ENCODE measurements at regions not wholly inside any gene's neighbourhood (a gene's known extent, or its start where the extent isn't known, plus 50 kb on each side); places are given as distances from the start of the nearest gene placed in this dataset.

DNA sequence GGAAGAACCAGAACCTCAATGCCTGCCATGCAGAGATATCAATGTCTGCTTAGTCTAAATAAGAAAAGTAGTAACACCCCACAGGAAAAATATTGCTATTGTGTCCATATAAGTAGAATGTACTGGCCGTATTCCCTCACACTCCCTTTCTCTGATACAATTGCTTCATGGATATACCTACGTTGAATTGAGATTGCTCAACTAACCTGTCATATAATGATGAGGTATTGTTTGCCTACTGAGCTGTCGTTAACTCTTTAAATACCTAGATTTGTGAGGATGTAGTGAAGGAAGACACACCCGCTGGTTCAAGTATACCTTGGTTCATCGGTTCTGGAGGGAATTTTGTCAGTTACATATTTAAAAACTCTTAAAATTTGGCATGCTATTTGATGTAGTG lies 480.7 kb upstream of the TCF4 start:
- Mint-ChIP-seq H3K4me3 (no peak overlapping the region), H3K27me3 (no peaks in the 10 kb centered on the region), H3K36me3 (ENCODE audit: low read depth) (no peaks in the 10 kb centered on the region), H3K27ac (no peak overlapping the region), H3K9me3 (no peaks in the 10 kb centered on the region), H3K4me1 (no peaks in the 10 kb centered on the region)
- DNase-seq = no peak
- intact Hi-C loops (cut with micrococcal nuclease) = no loop called here

DNA sequence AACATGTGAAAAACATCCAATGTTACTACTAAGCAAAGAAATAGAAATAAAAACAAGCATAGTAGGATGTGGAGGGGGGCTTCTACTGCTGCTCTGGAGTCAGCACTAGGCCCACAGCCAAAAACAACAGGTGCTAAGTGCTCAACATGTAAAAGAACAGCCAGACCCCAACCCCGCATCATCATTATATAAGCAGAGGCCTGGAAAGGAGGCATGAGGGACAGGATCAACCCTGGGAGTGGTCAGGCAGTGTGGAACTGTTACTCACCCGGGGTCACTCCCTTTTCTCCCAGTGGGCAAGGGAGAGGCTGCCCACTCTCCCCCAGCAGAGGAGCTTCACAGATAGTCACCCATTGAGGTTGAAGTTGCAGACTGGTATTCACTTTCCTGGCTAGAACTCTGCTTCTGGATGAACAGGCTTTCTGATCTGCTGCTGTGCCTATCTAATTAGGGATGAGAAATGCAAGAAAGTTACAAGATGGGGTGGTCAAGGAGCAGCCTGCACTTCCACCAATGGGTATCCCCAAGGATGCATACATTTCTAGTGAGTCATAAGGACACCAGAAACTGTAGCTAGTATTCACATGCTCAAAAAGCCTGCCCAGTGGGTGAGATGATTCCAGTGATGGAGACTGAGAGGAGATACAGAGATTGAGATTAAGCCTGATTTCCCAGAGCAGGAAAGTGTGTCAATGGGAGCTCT lies 480.1 kb upstream of the TCF4 start:
- no peak overlapping the region for H3K4me3 Mint-ChIP-seq
- H3K27me3 Mint-ChIP-seq = no peaks in the 10 kb centered on the region
- no peak overlapping the region for H3K27ac Mint-ChIP-seq
- H3K4me1 Mint-ChIP-seq = no peaks in the 10 kb centered on the region
- H3K36me3 Mint-ChIP-seq (ENCODE audit: low read depth) = no peaks in the 10 kb centered on the region
- no peaks in the 10 kb centered on the region for H3K9me3 Mint-ChIP-seq
- no peak for DNase-seq
- intact Hi-C loops (cut with micrococcal nuclease) = no loop called here

- intact Hi-C loops (cut with micrococcal nuclease) = no loop called here
- Mint-ChIP-seq H3K27me3 (no peaks in the 10 kb centered on the region), H3K4me1 (no peaks in the 10 kb centered on the region), H3K27ac (no peak overlapping the region), H3K36me3 (ENCODE audit: low read depth) (no peaks in the 10 kb centered on the region), H3K9me3 (no peaks in the 10 kb centered on the region), H3K4me3 (no peak overlapping the region)
- no peak for DNase-seq
These were observed 479.4 kb upstream of the TCF4 start for GRCh38 chr18:56067214-56067894.

DNA sequence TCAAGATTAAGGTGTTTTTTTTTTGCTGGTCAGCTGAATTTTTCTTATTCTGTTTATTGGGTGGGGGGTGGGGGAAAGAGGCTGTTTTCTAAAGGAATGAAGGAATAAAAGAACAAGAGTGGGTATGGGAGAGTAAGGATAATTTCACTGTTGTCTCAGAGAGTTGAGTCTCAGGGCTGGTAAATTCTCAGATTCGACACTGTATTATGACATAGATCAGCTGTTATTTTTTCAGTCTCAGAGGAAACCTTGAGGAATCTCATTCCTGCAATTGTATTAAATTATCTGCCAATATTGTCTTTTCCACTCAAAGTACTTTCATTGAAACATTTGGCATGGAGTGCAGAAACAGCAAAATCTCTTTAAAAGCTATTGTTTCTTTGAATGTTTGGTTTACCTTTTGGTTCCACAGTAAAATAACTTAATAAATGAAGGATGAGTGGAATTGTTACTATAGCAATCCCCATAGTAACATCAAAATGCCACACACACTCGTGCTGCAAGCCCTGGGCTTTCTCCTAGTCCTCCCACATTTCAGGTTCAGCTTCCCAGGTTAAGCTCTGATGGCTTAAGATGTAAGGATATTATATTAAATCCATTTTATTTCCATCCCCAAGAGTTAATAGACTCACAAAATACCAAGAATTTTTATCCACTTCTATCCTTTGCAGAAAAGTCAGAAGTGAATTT lies 478.7 kb upstream of the TCF4 start:
- intact Hi-C loops (cut with micrococcal nuclease) = loop anchor here (1.0 kb wide), 1 partner anchor 28 kb away; no protein-coding TSS in a partner anchor
- no peaks in the 10 kb centered on the region for H3K27me3 Mint-ChIP-seq
- no peaks in the 10 kb centered on the region for H3K36me3 Mint-ChIP-seq (ENCODE audit: low read depth)
- no peaks in the 10 kb centered on the region for H3K4me1 Mint-ChIP-seq
- H3K9me3 Mint-ChIP-seq = no peaks in the 10 kb centered on the region
- DNase-seq = no peak
- no peak overlapping the region for H3K27ac Mint-ChIP-seq
- no peak overlapping the region for H3K4me3 Mint-ChIP-seq

- Mint-ChIP-seq H3K36me3 (ENCODE audit: low read depth) (no peaks in the 10 kb centered on the region), H3K4me1 (no peaks in the 10 kb centered on the region), H3K27me3 (no peaks in the 10 kb centered on the region), H3K4me3 (no peak overlapping the region), H3K27ac (no peak overlapping the region), H3K9me3 (no peaks in the 10 kb centered on the region)
- DNase-seq = no peak
- intact Hi-C loops (cut with micrococcal nuclease) = no loop called here
These were observed 477.1 kb upstream of the TCF4 start for GRCh38 chr18:56065086-56065485.

DNA sequence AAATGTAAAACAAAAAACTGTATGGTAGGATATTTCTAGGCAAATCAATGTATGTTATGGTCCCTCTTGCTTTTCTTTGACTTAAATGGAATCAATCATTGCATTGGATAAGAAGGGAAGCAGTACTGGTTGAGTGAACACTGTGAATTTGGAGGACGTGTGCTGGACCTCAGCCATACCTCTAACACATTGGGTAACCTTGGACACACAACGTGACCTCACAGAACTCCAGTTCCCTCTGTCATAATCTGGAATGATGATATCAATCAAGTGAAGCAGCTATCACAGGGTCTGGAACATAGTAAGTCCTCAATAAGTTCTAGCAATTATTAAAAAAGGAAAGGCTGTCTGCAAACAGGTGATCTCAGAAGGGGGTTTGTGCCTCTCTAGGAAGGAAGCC lies 474.9 kb upstream of the TCF4 start:
- H3K4me1 Mint-ChIP-seq = no peaks in the 10 kb centered on the region
- intact Hi-C loops (cut with micrococcal nuclease) = no loop called here
- H3K36me3 Mint-ChIP-seq (ENCODE audit: low read depth) = no peaks in the 10 kb centered on the region
- no peaks in the 10 kb centered on the region for H3K9me3 Mint-ChIP-seq
- no peak for DNase-seq
- no peak overlapping the region for H3K4me3 Mint-ChIP-seq
- no peak overlapping the region for H3K27ac Mint-ChIP-seq
- H3K27me3 Mint-ChIP-seq = no peaks in the 10 kb centered on the region

DNA sequence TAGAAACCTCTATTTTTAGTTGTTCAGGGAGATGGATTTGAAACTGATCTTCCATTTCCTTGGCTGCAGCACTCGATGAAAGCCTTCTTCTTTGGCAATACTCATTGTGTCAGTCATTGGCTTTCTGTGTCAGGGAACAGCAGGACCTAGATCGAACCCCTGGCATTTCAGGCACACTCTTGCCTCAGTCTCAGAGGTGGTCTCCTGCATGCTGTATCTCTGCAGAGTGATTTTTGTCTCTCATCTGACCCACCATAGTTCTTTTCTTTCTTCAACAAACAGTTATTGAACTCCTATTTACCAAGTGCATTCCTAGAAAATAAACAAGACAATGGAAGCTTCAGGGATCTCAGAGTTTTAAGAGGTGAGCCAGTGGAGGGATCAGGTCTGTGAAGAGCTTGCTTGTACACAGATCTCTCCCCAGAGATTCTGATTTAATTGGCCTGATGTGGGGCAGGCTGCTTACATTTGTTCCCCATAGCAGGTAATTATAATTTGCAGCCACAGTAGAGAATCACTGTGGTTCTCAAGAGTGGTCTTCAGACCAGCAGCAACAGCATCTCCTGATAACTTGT lies 473.1 kb upstream of the TCF4 start:
- H3K4me3 Mint-ChIP-seq = no peak overlapping the region
- H3K27me3 Mint-ChIP-seq = no peaks in the 10 kb centered on the region
- no peaks in the 10 kb centered on the region for H3K36me3 Mint-ChIP-seq (ENCODE audit: low read depth)
- H3K9me3 Mint-ChIP-seq = no peaks in the 10 kb centered on the region
- intact Hi-C loops (cut with micrococcal nuclease) = no loop called here
- no peaks in the 10 kb centered on the region for H3K4me1 Mint-ChIP-seq
- no peak for DNase-seq
- H3K27ac Mint-ChIP-seq = no peak overlapping the region

- DNase-seq = no peak
- Mint-ChIP-seq H3K4me3 (no peak overlapping the region), H3K27ac (no peak overlapping the region), H3K4me1 (no peaks in the 10 kb centered on the region), H3K27me3 (no peaks in the 10 kb centered on the region), H3K36me3 (ENCODE audit: low read depth) (no peaks in the 10 kb centered on the region), H3K9me3 (no peaks in the 10 kb centered on the region)
- intact Hi-C loops (cut with micrococcal nuclease) = no loop called here
These were observed 464.2 kb upstream of the TCF4 start for GRCh38 chr18:56052202-56052601.

- H3K27ac Mint-ChIP-seq = no peak overlapping the region
- H3K4me1 Mint-ChIP-seq = no peaks in the 10 kb centered on the region
- intact Hi-C loops (cut with micrococcal nuclease) = no loop called here
- H3K36me3 Mint-ChIP-seq (ENCODE audit: low read depth) = no peaks in the 10 kb centered on the region
- H3K27me3 Mint-ChIP-seq = no peaks in the 10 kb centered on the region
- DNase-seq = no peak
- H3K4me3 Mint-ChIP-seq = no peak overlapping the region
- H3K9me3 Mint-ChIP-seq = no peaks in the 10 kb centered on the region
These were observed 456.2 kb upstream of the TCF4 start for GRCh38 chr18:56044239-56044638.

DNA sequence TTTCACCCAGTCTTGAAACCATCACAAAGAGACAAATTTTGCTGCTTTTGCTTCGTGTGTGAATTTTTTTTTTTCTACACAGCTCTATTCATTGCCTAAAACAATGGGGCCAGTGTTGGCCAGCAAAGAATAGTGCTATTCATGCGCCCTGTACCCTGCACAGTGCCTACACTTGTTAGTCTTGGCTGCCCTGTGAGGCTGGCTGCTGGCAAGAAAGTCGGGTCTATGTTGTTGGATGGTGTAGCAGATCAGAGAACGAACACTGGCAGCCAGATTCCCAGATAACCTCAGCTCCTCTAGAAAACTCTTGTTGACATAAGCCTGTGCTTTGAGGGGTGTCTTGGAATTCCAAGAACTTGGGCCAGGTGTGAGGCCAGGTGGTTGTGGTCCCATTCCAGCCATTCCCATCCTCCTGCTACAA lies 455.7 kb upstream of the TCF4 start:
- no peaks in the 10 kb centered on the region for H3K9me3 Mint-ChIP-seq
- no peaks in the 10 kb centered on the region for H3K4me1 Mint-ChIP-seq
- DNase-seq = no peak
- no peak overlapping the region for H3K27ac Mint-ChIP-seq
- H3K4me3 Mint-ChIP-seq = no peak overlapping the region
- H3K27me3 Mint-ChIP-seq = no peaks in the 10 kb centered on the region
- H3K36me3 Mint-ChIP-seq (ENCODE audit: low read depth) = no peaks in the 10 kb centered on the region
- intact Hi-C loops (cut with micrococcal nuclease) = no loop called here

DNA sequence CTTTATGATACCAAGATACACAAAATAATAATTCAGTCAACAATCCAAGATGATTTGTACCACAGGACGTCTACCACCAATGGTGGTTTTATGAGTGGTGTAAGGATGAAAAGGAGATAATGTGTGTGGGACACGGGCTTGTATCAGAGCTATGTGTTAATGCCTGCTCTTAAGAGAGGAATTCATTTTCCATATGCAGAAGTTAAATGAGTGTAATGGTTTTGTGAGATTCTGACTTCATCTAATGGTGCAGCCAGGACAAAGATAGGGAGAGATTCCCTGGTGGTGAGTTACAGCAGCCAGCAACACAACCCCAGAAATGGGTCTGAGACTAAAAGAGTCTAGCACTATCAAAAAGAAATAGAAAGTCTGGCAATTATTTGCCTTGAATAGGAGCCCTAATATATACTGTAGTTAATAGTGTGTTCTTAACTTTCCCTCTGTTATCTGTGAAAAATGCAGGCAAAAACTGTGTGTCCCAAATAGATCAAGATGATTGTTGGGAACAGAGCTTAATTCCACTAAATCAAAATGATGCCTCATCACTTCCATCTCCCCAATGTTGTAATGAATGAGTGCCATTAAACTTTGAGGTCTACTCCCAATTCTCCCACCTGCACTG lies 455.0 kb upstream of the TCF4 start:
- Mint-ChIP-seq H3K9me3 (no peaks in the 10 kb centered on the region), H3K36me3 (ENCODE audit: low read depth) (no peaks in the 10 kb centered on the region), H3K4me3 (no peak overlapping the region), H3K27ac (no peak overlapping the region), H3K4me1 (no peaks in the 10 kb centered on the region), H3K27me3 (no peaks in the 10 kb centered on the region)
- no peak for DNase-seq
- intact Hi-C loops (cut with micrococcal nuclease) = no loop called here

- Mint-ChIP-seq H3K9me3 (peaks cover 11% of the 10 kb centered on the region), H3K4me1 (no peaks in the 10 kb centered on the region)
These were observed 450.4 kb upstream of the TCF4 start for GRCh38 chr18:56038171-56039030.

DNA sequence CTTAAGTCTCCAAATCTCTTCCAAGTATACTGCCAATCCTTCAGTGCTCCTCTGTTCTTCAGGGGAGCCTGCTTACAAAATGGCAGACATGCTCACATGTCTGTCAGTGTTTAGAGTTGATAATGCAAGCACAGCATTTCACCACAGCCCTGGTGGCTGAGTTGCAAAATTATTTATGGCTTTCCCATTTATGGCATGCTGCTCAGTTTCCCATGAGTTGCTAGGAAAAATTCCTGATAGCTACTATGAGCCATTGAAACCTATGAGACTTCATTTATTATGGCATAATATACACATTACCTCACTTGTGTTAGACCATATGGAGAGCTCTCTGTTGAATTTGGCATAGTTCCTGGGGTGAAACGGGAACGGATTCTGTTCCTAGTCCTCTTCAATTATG lies 448.7 kb upstream of the TCF4 start:
- H3K4me1 Mint-ChIP-seq = no peaks in the 10 kb centered on the region
- H3K9me3 Mint-ChIP-seq = peaks cover 14% of the 10 kb centered on the region
- no peaks in the 10 kb centered on the region for H3K27me3 Mint-ChIP-seq
- no peak overlapping the region for H3K4me3 Mint-ChIP-seq
- H3K36me3 Mint-ChIP-seq (ENCODE audit: low read depth) = no peaks in the 10 kb centered on the region
- DNase-seq = no peak
- intact Hi-C loops (cut with micrococcal nuclease) = no loop called here
- no peak overlapping the region for H3K27ac Mint-ChIP-seq

More at GRCh38 chr18:56038171-56039030, 450.4 kb upstream of the TCF4 start:
- no peaks in the 10 kb centered on the region for H3K27me3 Mint-ChIP-seq
- H3K4me3 Mint-ChIP-seq = no peak overlapping the region
- DNase-seq = no peak
- no peak overlapping the region for H3K27ac Mint-ChIP-seq
- intact Hi-C loops (cut with micrococcal nuclease) = loop anchor here (1.0 kb wide), 1 partner anchor 28 kb away; no protein-coding TSS in a partner anchor
- H3K36me3 Mint-ChIP-seq (ENCODE audit: low read depth) = no peaks in the 10 kb centered on the region

Measured in activated CD4-positive, alpha-beta T cell treated with anti-CD3 and anti-CD28 coated beads, Interleukin-2, amount 10 ng/mL, durations not matched to agents 24 days and 14 days (primary cell).